AG04449 (cell line): ENCODE measurements at regions not wholly inside any gene's neighbourhood (a gene's known extent, or its start where the extent isn't known, plus 50 kb on each side); places are given as distances from the start of the nearest gene placed in this dataset.
"Not testable (repeated sequence)": the region's sequence is repeated elsewhere in the genome, so short reads cannot be mapped to it uniquely, and the experiment has no call there.

Experiments
- CTCF ChIA-PET: fragments of 350-600 bp; formaldehyde crosslinking; extraction: SDS; loops from one replicate; lab custom pipeline; 2021; ENCODE audit warnings: antibody characterized with exemption; lab: Yijun Ruan, JAX
- POLR2A ChIA-PET: fragments of 400-600, 350-600 bp; formaldehyde crosslinking; extraction: SDS; loops from one replicate; lab custom pipeline; 2020; ENCODE audit warnings: antibody characterized with exemption, inconsistent platforms; lab: Yijun Ruan, JAX
- DNase-seq: peaks from one replicate; pipeline ENCODE4 v3.0.0-alpha.2; 2010; ENCODE audit warnings: low read depth, low spot score
- H3K4me3 ChIP-seq: 2 replicates; pipeline ENCODE4 v1.5.1; 2011; ENCODE audit warnings: low read depth, mild to moderate bottlenecking, control low read depth, low read length
- TF ChIP-seq, protein P1 (sequence below): IDR thresholded peaks from one replicate; pipeline ENCODE4 v1.5.1; 2011; ENCODE audit warnings: mild to moderate bottlenecking, moderate library complexity, low read length, control low read depth, inconsistent platforms; ENCODE audit not compliant: insufficient read depth; ENCODE audit errors: missing control alignments

DNA sequence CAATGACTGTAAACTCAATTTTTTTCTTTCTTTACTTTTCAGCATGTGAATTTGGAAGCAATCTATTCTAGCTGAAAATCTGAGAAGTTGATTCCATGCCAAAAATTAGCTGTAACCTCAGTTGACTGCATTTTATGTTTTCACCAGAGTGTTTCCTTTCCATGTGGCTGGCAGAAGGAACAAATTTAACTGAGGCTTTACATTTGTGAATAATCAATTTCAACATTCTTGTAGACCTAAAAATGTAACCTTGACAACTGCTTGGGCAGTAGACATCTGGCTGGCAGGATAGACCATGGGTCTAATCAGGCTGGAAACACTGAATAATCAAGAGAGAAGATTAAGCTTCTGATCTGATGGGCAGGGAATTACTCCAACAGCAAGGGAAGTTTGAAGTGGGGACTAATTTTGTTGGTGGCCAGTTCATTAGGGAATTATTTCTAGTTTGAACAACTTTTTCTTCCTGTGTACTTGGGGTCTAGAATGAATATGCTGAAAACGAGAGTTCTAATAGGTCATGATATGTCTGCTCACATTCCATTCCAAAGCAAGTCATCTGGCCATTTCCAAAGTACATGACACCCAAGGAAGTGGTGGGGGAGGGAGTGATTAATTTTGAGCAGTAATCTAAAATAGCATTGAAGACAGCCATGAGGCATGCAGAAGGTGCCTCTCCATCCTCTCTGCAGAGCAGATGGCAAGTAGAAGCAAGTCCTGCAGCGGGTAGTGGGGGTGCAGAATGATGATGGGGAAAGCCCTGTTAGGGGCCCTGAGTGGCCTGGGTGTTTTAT lies 68.2 kb downstream of the ATP23 start:
- DNase-seq, result no peak
- CTCF ChIA-PET, result no interaction called here
- TF ChIP-seq, protein P1, sequence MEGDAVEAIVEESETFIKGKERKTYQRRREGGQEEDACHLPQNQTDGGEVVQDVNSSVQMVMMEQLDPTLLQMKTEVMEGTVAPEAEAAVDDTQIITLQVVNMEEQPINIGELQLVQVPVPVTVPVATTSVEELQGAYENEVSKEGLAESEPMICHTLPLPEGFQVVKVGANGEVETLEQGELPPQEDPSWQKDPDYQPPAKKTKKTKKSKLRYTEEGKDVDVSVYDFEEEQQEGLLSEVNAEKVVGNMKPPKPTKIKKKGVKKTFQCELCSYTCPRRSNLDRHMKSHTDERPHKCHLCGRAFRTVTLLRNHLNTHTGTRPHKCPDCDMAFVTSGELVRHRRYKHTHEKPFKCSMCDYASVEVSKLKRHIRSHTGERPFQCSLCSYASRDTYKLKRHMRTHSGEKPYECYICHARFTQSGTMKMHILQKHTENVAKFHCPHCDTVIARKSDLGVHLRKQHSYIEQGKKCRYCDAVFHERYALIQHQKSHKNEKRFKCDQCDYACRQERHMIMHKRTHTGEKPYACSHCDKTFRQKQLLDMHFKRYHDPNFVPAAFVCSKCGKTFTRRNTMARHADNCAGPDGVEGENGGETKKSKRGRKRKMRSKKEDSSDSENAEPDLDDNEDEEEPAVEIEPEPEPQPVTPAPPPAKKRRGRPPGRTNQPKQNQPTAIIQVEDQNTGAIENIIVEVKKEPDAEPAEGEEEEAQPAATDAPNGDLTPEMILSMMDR, result no peak
- POLR2A ChIA-PET, result no interaction called here
- H3K4me3 ChIP-seq, result no peak overlapping the region

DNA sequence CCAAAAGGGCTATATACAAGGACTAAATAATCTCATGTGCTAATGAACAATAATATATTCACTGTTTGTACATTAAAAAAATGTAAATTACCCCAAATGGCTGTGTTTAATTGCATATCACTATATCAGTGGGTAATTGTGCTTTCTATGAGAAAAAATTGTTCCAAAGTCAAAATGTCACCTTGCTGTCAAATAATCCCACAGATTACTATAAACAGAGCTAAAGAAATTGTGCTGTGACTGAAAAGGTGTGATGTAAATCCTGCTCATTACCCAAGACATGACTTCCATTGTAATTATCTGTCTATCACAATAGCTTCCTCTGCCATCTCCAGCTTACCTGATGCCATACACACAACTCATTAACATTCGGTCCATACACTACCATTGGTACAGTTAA lies 70.3 kb downstream of the ATP23 start:
- TF ChIP-seq, protein P1, result no peak
- POLR2A ChIA-PET, result no interaction called here
- DNase-seq, result no peak
- no peak overlapping the region for H3K4me3 ChIP-seq
- CTCF ChIA-PET, result no interaction called here

DNA sequence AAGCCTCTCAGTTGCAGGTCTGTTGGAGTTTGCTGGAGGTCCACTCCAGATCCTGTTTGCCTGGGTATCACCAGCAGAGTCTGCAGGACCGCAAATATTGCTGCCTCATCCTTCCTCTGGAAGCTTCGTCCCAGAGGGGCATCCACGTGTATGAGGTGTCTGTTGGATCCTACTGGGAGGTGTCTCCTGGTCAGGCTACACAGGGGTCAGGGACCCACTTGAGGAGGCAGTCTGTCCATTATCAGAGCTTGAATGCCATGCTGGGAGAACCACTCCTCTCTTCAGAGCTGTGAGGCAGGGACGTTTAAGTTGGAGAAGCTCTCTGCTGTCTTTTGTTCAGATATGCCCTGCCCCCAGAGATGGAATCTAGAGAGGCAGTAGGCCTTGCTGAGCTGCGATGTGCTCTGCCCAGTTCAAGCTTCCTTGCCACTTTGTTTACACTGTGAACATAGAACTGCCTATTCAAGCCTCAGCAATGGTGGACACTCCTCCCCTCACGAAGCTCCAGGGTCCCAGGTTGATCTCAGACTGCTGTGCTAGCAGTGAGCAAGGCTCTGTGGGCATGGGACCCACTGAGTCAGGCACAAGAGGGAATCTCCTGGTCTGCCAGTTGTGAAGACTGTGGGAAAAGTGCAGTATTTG lies 81.1 kb downstream of the ATP23 start:
- DNase-seq, CTCF ChIA-PET, H3K4me3 ChIP-seq, POLR2A ChIA-PET: not testable (repeated sequence)

DNA sequence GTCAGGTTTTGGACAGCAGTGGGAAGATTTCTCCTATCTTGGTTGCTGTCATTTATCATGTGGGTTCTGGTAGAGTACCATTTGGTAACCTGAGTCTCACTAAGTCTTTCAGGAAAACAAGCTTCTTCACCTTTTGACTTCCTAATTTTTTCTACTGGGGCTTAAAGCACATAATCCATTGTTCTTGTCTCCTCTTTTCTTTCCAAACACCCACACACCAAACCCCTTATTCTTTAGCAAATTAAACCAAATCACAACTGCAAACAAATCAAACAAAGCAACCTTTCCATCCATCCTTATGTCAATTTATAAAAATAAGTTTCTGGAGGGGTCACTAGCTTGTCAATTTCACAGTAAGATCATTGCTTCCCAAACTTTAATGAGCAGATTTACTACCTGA lies 84.1 kb downstream of the ATP23 start:
- POLR2A ChIA-PET, result no interaction called here
- TF ChIP-seq, protein P1, result no peak
- no peak for DNase-seq
- no peak overlapping the region for H3K4me3 ChIP-seq
- CTCF ChIA-PET, result no interaction called here

DNA sequence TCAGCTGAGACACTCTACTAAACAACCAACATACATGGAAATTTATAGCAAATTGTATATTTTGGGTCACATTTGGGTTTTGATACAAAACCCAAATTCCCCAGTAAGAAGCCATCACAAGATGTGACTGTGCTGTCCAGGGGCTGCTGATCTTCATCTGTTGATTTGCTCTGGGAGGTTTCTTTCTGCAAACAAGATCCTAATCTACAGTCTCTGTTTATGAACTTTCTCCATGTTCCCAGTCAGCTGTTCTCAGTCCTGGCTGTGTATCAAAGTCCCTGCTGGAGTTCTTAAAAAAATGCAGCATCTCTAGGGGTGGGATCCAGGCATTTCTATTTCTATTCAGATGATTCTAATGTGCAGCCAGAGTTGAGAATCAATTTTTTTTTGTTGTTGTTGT lies 85.1 kb downstream of the ATP23 start:
- ChIA-PET POLR2A (no interaction called here), CTCF (no interaction called here)
- no peak overlapping the region for H3K4me3 ChIP-seq
- TF ChIP-seq, protein P1, result no peak
- no peak for DNase-seq

DNA sequence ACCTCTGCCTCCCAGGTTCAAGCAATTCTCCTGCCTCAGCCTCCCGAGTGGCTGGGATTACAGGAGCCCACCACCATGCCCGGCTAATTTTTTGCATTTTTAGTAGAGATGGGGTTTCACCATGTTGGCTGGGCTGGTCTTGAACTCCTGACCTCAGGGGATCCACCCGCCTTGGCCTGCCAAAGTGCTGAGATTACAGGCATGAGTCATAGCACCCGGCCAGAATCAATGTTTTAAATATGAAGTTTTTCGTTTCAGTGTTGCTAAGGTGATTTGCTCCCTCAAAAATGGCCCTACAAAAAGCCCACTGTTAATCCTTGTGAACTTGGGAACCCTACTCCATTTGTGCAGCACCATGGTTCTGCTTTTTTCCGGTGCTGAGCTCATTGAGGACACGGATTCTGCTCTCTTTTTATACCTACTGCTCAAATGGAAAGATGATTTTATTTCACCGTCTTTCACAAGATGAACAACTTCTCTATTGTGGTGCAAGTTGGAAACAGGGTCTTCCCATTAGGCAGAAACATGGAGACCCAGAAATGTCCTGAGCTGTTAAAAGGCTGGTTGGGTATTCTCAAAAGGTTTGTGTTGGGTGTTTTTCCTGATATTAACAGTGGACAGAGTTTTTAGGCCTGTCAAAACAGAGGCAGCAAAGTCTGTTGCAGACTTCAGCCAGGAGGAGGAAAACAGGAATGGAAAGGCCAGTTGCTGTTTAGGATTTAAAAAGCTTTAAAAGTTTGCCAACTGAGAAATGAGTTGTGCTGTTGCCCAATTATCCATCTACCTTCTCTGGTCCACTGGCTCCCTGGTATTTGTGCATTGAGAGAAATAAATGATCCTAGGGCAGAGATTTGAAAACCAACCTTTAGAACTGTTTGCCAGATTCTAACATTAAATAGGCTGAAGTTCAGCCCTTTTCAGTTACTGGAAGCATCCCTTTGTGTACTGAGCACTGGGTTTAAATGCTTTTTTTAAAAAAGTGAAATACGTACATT lies 85.8 kb downstream of the ATP23 start:
- POLR2A ChIA-PET, result no interaction called here
- CTCF ChIA-PET, result no interaction called here

More for the DNA sequence above, 85.8 kb downstream of the ATP23 start:
- no peak for DNase-seq
- no peak overlapping the region for H3K4me3 ChIP-seq
- TF ChIP-seq, protein P1, result no peak
